EH (cell line): ENCODE measurements at regions not wholly inside any gene's neighbourhood (a gene's known extent, or its start where the extent isn't known, plus 50 kb on each side); places are given as distances from the start of the nearest gene placed in this dataset.
A peak's percentile ranks its signal among the peaks of the same experiment; 100 is the strongest.
"Not testable (repeated sequence)": the region's sequence is repeated elsewhere in the genome, so short reads cannot be mapped to it uniquely, and the experiment has no call there.

Experiments used
- DNase-seq: peaks from one replicate; pipeline ENCODE4 v3.0.0-alpha.2; 2015; ENCODE audit warnings: low read depth

GRCh38 chr15:61401903-61402698 is 173.0 kb upstream of the RORA start:
- no peak for DNase-seq

GRCh38 chr15:61398310-61398709 is 169.2 kb upstream of the RORA start:
- no peak for DNase-seq

- DNase-seq = peak; percentile 16
Measured at GRCh38 chr15:61396235-61396919, 167.3 kb upstream of the RORA start.

GRCh38 chr15:61393949-61394348 is 164.8 kb upstream of the RORA start:
- DNase-seq = no peak

- DNase-seq = no peak
Measured at GRCh38 chr15:61393524-61393923, 164.4 kb upstream of the RORA start.

- no peak for DNase-seq
Measured at GRCh38 chr15:61390138-61390537, 161.0 kb upstream of the RORA start.

GRCh38 chr15:61389334-61390028 is 160.4 kb upstream of the RORA start:
- no peak for DNase-seq

- no peak for DNase-seq
Measured at GRCh38 chr15:61387675-61388074, 158.6 kb upstream of the RORA start.

- DNase-seq = peak; percentile 73
Measured at GRCh38 chr15:61383421-61383820, 154.3 kb upstream of the RORA start.

- DNase-seq = peak; percentile 1
Measured at GRCh38 chr15:61382927-61383326, 153.8 kb upstream of the RORA start.

- DNase-seq = no peak
Measured at GRCh38 chr15:61381501-61381900, 152.4 kb upstream of the RORA start.

GRCh38 chr15:61380270-61380669 is 151.2 kb upstream of the RORA start:
- DNase-seq = no peak

- DNase-seq = no peak
Measured at GRCh38 chr15:61379005-61379404, 149.9 kb upstream of the RORA start.

- DNase-seq = no peak
Measured at GRCh38 chr15:61376961-61377360, 147.9 kb upstream of the RORA start.

GRCh38 chr15:61376516-61376915 is 147.4 kb upstream of the RORA start:
- DNase-seq = no peak

- no peak for DNase-seq
Measured at GRCh38 chr15:61374848-61375247, 145.7 kb upstream of the RORA start.

GRCh38 chr15:61367953-61368352 is 138.9 kb upstream of the RORA start:
- no peak for DNase-seq

- no peak for DNase-seq
Measured at GRCh38 chr15:61364871-61365270, 135.8 kb upstream of the RORA start.

GRCh38 chr15:61362912-61363311 is 133.8 kb upstream of the RORA start:
- not testable (repeated sequence) for DNase-seq

- DNase-seq = no peak
Measured at GRCh38 chr15:61344293-61344692, 115.2 kb upstream of the RORA start.

- no peak for DNase-seq
Measured at GRCh38 chr15:61342390-61342789, 113.3 kb upstream of the RORA start.

GRCh38 chr15:61339516-61339915 is 110.4 kb upstream of the RORA start:
- no peak for DNase-seq

- no peak for DNase-seq
Measured at GRCh38 chr15:61337541-61337940, 108.4 kb upstream of the RORA start.
